ENCODE measurements at regions not wholly inside any gene's neighbourhood (a gene's known extent, or its start where the extent isn't known, plus 50 kb on each side); places are given as distances from the start of the nearest gene placed in this dataset.

- Histone ChIP-seq H3K4me3 (ENCODE audit: low read depth, low read length) (no peak overlapping the region), H3K9me3 (ENCODE audit: control insufficient read depth, insufficient read depth, low read depth, low read length) (no peaks in the 10 kb centered on the region), H3K36me3 (ENCODE audit: control insufficient read depth in 2 of 2, insufficient read depth in 1 of 2, low read length in 2 of 2) (no peaks in the 10 kb centered on the region), H3K4me1 (ENCODE audit: control insufficient read depth, insufficient read depth, low read length) (no peaks in the 10 kb centered on the region), H3K27ac (ENCODE audit: extremely low read depth, low read depth, low read length) (no peak overlapping the region)
- CTCF ChIA-PET = interaction anchor here (1.0 to 1.7 kb wide), 2 partner anchors 15 kb away, joined by 4 to 12 read pairs; no protein-coding TSS in a partner anchor
- POLR2A ChIA-PET = no interaction called here
- no peak for TF ChIP-seq ZNF2 (tag by site-specific recombination; IDR thresholded peaks at IDR 0.05)
- TF ChIP-seq ZFP69B (tag by site-specific recombination; IDR thresholded peaks at IDR 0.05) = no peak
- TF ChIP-seq ZBTB6 (tag by site-specific recombination; IDR thresholded peaks at IDR 0.05) = no peak
- no peak for TF ChIP-seq BCL11A (tag by site-specific recombination; IDR thresholded peaks at IDR 0.05; ENCODE audit: low read depth)
- TF ChIP-seq ZSCAN30 (tag by site-specific recombination; IDR thresholded peaks at IDR 0.05) = no peak
- TF ChIP-seq ZNF785 (tag by site-specific recombination; IDR thresholded peaks at IDR 0.05) = no peak
- no peak for TF ChIP-seq ZNF791 (tag by site-specific recombination; IDR thresholded peaks at IDR 0.05)
- TF ChIP-seq ZNF239 (tag by site-specific recombination; IDR thresholded peaks at IDR 0.05) = no peak
- TF ChIP-seq ZNF530 (tag by site-specific recombination; IDR thresholded peaks at IDR 0.05; ENCODE audit: low read depth) = no peak
- TF ChIP-seq ZNF776 (tag by site-specific recombination; IDR thresholded peaks at IDR 0.05; ENCODE audit: borderline replicate concordance) = no peak
- TF ChIP-seq ZNF366 (tag by site-specific recombination; conservative IDR thresholded peaks at IDR 0.05) = no peak
- no peak for TF ChIP-seq ZNF184 (tag by site-specific recombination; IDR thresholded peaks at IDR 0.05)
- TF ChIP-seq GLI2 (tag by site-specific recombination; IDR thresholded peaks at IDR 0.05; ENCODE audit: borderline replicate concordance, low read depth) = no peak
- no peak for TF ChIP-seq IKZF3 (tag by site-specific recombination; IDR thresholded peaks at IDR 0.05)
- no peak for TF ChIP-seq ZNF16 (tag by site-specific recombination; IDR thresholded peaks at IDR 0.05; ENCODE audit: low read depth)
- TF ChIP-seq ZNF416 (tag by site-specific recombination; IDR thresholded peaks at IDR 0.05) = no peak
- no peak for TF ChIP-seq KLF8 (tag by site-specific recombination; IDR thresholded peaks at IDR 0.05)
- no peak for TF ChIP-seq ZNF23 (tag by site-specific recombination; IDR thresholded peaks at IDR 0.05; ENCODE audit: borderline replicate concordance)
These were observed 88.6 kb upstream of the DUSP22 start for GRCh38 chr6:203661-204060.

GRCh38 chr6:206264-206663 is 86.0 kb upstream of the DUSP22 start:
- no peaks in the 10 kb centered on the region for H3K4me1 ChIP-seq (ENCODE audit: control insufficient read depth, insufficient read depth, low read length)
- CTCF ChIA-PET = interaction anchor here (0.6 to 0.8 kb wide), 3 partner anchors 33 to 1230 kb away, joined by 3 to 5 read pairs (median 4); no protein-coding TSS in a partner anchor
- no peak for TF ChIP-seq ZNF529 (tag by site-specific recombination; IDR thresholded peaks at IDR 0.05; ENCODE audit: insufficient replicate concordance)
- no peak for TF ChIP-seq ZNF174 (tag by site-specific recombination; IDR thresholded peaks at IDR 0.05)
- TF ChIP-seq ZNF580 (tag by site-specific recombination; IDR thresholded peaks at IDR 0.05) = no peak
- TF ChIP-seq KLF16 (tag by site-specific recombination; IDR thresholded peaks at IDR 0.05) = no peak
- no peak for TF ChIP-seq ZNF24 (tag by site-specific recombination; IDR thresholded peaks at IDR 0.05)
- no peak for TF ChIP-seq ELK4 (IDR thresholded peaks at IDR 0.05; ENCODE audit: borderline replicate concordance, low read depth, low read length)
- TF ChIP-seq ZIC2 (tag by site-specific recombination; IDR thresholded peaks at IDR 0.05) = no peak
- no peak for TF ChIP-seq ZSCAN30 (tag by site-specific recombination; IDR thresholded peaks at IDR 0.05)
- TF ChIP-seq ZNF791 (tag by site-specific recombination; IDR thresholded peaks at IDR 0.05) = no peak
- H3K27ac ChIP-seq (ENCODE audit: extremely low read depth, low read depth, low read length) = no peak overlapping the region
- H3K9me3 ChIP-seq (ENCODE audit: control insufficient read depth, insufficient read depth, low read depth, low read length) = no peaks in the 10 kb centered on the region
- POLR2A ChIA-PET = no interaction called here
- no peak overlapping the region for H3K4me3 ChIP-seq (ENCODE audit: low read depth, low read length)
- H3K36me3 ChIP-seq (ENCODE audit: control insufficient read depth in 2 of 2, insufficient read depth in 1 of 2, low read length in 2 of 2) = no peaks in the 10 kb centered on the region

Data from HEK293 (cell line).